ENCODE measurements at regions not wholly inside any gene's neighbourhood (a gene's known extent, or its start where the extent isn't known, plus 50 kb on each side); places are given as distances from the start of the nearest gene placed in this dataset.

GRCh38 chr12:61750604-61751003, 509.6 kb upstream of the USP15 start:
- ATAC-seq (no peak), DNase-seq (no peak)
- Mint-ChIP-seq H3K36me3 (ENCODE audit: insufficient read depth) (no peaks in the 10 kb centered on the region), H3K9me3 (peaks cover under 1% of the 10 kb centered on the region), H3K4me3 (no peak overlapping the region), H3K27me3 (ENCODE audit: low read depth) (no peaks in the 10 kb centered on the region), H3K4me1 (ENCODE audit: low read depth) (no peaks in the 10 kb centered on the region)

DNA sequence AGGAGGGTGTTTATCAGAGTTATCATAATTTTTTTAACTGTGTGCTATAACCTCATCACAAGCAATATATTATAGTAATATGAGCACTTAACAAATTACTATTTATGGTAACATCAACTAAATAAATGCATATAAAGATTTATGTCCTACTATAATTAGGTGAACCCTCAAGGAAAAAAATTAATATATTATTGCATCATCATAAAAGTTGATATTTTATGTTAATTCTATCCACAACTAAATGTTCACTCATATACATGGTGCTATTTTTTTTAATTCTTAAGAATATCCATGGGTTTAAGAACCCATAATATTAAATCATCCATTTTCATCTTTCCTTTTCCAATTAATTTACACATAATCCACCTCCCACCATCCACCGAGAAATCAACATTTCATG, 506.0 kb upstream of the USP15 start:
- H3K9me3 Mint-ChIP-seq, result no peaks in the 10 kb centered on the region
- no peaks in the 10 kb centered on the region for H3K4me1 Mint-ChIP-seq (ENCODE audit: low read depth)
- H3K36me3 Mint-ChIP-seq (ENCODE audit: insufficient read depth), result no peaks in the 10 kb centered on the region

GRCh38 chr12:61757831-61758505, 502.2 kb upstream of the USP15 start:
- no peak overlapping the region for H3K4me3 Mint-ChIP-seq
- H3K9me3 Mint-ChIP-seq, result no peaks in the 10 kb centered on the region
- no peak for DNase-seq
- H3K27me3 Mint-ChIP-seq (ENCODE audit: low read depth), result no peaks in the 10 kb centered on the region
- ATAC-seq, result no peak
- no peaks in the 10 kb centered on the region for H3K36me3 Mint-ChIP-seq (ENCODE audit: insufficient read depth)
- H3K4me1 Mint-ChIP-seq (ENCODE audit: low read depth), result no peaks in the 10 kb centered on the region

More for the DNA sequence above, 506.0 kb upstream of the USP15 start:
- Mint-ChIP-seq H3K27me3 (ENCODE audit: low read depth) (no peaks in the 10 kb centered on the region), H3K4me3 (no peak overlapping the region)
- ATAC-seq, result no peak
- no peak for DNase-seq

DNA sequence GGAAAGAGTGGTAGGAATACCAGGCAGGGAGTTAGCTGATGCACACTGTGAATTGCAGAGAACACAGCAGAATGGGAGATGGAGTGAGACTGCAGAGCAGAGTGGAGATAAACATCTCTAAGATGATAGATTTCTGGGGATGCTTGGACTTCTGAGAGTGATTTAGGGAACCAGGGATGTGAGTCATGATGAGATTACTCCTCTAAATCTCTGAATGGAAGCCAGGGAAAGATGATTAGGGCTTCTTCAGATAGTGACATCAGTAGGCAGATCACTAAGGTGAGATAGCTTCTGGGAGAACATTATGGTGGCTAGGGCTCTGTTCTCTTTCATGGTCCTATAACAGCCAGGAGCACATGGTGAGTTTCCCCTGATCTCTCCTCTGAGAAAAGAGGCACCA, 501.5 kb upstream of the USP15 start:
- H3K27me3 Mint-ChIP-seq (ENCODE audit: low read depth), result no peaks in the 10 kb centered on the region
- H3K36me3 Mint-ChIP-seq (ENCODE audit: insufficient read depth), result no peaks in the 10 kb centered on the region
- no peaks in the 10 kb centered on the region for H3K4me1 Mint-ChIP-seq (ENCODE audit: low read depth)
- H3K9me3 Mint-ChIP-seq, result no peaks in the 10 kb centered on the region
- ATAC-seq (no peak), DNase-seq (no peak)
- no peak overlapping the region for H3K4me3 Mint-ChIP-seq

DNA sequence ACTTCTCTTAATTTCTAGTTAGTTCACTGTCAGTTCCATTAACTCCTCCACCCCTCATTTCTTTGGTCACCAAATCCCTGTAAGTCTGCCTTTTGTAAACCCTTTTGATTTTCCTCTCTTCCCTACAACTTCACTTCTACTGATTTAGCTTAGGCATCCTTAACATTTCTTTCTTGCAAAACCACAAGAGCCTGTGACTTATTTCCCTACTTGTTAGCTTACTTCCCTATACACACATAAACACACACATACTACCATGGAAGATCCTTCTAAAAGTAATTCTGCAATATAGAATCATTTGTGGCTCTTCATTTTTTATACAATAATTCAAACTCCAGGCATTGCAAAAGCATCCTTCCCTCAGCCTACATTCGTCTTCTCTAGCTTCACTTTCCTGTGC, 494.3 kb upstream of the USP15 start:
- DNase-seq, result no peak
- no peak overlapping the region for H3K4me3 Mint-ChIP-seq
- H3K27me3 Mint-ChIP-seq (ENCODE audit: low read depth), result no peaks in the 10 kb centered on the region
- H3K36me3 Mint-ChIP-seq (ENCODE audit: insufficient read depth), result no peaks in the 10 kb centered on the region
- H3K9me3 Mint-ChIP-seq, result peaks cover 2% of the 10 kb centered on the region
- no peak for ATAC-seq
- no peaks in the 10 kb centered on the region for H3K4me1 Mint-ChIP-seq (ENCODE audit: low read depth)

- ATAC-seq, result no peak
- no peaks in the 10 kb centered on the region for H3K27me3 Mint-ChIP-seq (ENCODE audit: low read depth)
- H3K4me3 Mint-ChIP-seq, result no peak overlapping the region
- peaks cover 7% of the 10 kb centered on the region for H3K9me3 Mint-ChIP-seq
- DNase-seq, result no peak
- no peaks in the 10 kb centered on the region for H3K4me1 Mint-ChIP-seq (ENCODE audit: low read depth)
- H3K36me3 Mint-ChIP-seq (ENCODE audit: insufficient read depth), result no peaks in the 10 kb centered on the region
Measured at GRCh38 chr12:61780435-61780834, 479.8 kb upstream of the USP15 start.

DNA sequence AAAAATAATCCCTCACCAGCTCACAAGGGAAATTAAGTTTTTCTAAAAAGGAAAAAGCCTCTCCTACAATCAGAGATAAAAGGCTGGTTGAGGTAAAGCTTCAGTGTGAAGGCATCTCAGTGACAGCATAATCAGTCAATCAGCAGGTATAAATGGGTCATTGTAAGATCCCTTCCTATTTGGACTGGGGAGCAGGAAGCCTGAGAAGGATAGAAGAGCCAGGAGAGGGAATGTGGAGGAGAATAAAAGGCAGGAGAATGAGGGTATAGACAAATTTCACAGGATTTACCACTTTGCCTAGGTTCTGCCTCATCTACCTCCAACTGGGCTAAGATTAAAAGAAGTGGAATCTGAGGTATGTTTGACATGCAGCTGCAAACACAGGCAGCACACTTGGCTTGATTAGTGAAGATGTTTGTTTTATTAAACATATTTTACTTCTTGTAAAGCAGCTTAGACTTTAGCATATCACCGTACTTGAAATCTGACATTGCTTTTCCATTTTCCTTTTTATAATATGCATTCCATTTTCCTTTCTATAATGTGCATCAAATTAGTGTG, 479.1 kb upstream of the USP15 start:
- Mint-ChIP-seq H3K9me3 (peaks cover 12% of the 10 kb centered on the region), H3K4me1 (ENCODE audit: low read depth) (no peaks in the 10 kb centered on the region), H3K36me3 (ENCODE audit: insufficient read depth) (no peaks in the 10 kb centered on the region), H3K4me3 (no peak overlapping the region), H3K27me3 (ENCODE audit: low read depth) (no peaks in the 10 kb centered on the region)
- ATAC-seq (no peak), DNase-seq (no peak)

GRCh38 chr12:61796846-61797245, 463.4 kb upstream of the USP15 start:
- ATAC-seq (no peak), DNase-seq (no peak)
- Mint-ChIP-seq H3K4me1 (ENCODE audit: low read depth) (no peaks in the 10 kb centered on the region), H3K9me3 (peaks cover 8% of the 10 kb centered on the region), H3K4me3 (no peak overlapping the region), H3K27me3 (ENCODE audit: low read depth) (no peaks in the 10 kb centered on the region), H3K36me3 (ENCODE audit: insufficient read depth) (no peaks in the 10 kb centered on the region)

DNA sequence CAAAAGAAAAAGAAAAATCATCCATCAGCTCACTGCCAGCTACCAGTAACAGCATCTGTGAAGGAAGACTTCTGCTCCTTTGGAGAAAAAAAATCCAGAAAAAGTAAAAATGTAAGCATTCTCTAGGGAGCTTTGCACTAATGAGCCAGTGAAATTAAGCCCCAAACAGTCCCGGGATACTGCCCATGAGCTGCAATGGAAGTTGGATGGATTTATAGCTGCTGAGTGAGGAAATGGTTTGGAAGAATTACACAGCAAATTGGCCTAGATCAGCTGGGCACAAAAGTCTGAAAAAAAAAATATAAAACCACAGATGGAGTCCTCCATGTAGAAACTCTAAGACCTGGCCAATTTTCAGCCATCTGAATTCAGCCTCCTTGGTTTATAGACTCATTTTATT, 462.9 kb upstream of the USP15 start:
- Mint-ChIP-seq H3K27me3 (ENCODE audit: low read depth) (no peaks in the 10 kb centered on the region), H3K9me3 (peaks cover 6% of the 10 kb centered on the region), H3K36me3 (ENCODE audit: insufficient read depth) (no peaks in the 10 kb centered on the region), H3K4me3 (no peak overlapping the region), H3K4me1 (ENCODE audit: low read depth) (no peaks in the 10 kb centered on the region)
- DNase-seq, result no peak
- no peak for ATAC-seq

DNA sequence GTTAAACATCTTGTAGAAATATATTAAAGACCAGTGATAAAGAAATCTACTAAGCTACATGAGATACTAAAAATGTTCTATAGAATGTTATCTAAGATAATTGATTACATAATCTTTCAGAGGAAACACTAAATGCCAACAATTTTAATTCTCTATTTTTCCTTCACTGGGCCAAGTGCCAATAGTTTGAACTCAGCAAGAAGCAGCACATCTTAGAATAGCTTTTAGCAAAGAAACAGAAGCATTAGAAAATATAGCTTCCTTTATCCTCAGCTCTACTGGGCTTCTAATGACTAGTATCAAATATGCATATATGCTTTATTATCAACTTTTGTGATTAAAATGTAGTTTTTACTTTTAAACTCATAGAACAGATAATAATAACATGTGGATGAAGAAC, 461.4 kb upstream of the USP15 start:
- ATAC-seq (no peak), DNase-seq (no peak)
- Mint-ChIP-seq H3K27me3 (ENCODE audit: low read depth) (no peaks in the 10 kb centered on the region), H3K4me1 (ENCODE audit: low read depth) (no peaks in the 10 kb centered on the region), H3K4me3 (no peak overlapping the region), H3K9me3 (peaks cover 8% of the 10 kb centered on the region), H3K36me3 (ENCODE audit: insufficient read depth) (no peaks in the 10 kb centered on the region)

GRCh38 chr12:61804301-61804700, 455.9 kb upstream of the USP15 start:
- no peaks in the 10 kb centered on the region for H3K36me3 Mint-ChIP-seq (ENCODE audit: insufficient read depth)

DNA sequence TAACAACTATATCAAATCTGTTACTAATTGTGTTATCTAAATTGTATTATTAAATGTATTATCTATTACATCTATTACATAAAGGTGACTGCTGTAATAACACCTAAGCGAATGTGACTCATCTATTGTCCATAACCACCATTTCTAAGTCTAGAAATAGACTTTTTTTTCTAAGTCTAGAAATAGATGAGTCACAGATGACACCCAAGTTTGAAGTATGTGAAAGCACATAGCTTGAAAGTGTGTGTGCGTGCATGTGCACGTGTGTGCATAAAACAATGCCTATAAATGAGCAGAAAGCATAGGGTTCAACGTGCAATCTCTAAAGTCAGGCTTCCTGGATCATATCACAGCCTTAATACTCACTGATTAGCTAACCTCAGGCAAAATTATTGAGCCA, 451.3 kb upstream of the USP15 start:
- no peaks in the 10 kb centered on the region for H3K4me1 Mint-ChIP-seq (ENCODE audit: low read depth)

More at GRCh38 chr12:61804301-61804700, 455.9 kb upstream of the USP15 start:
- ATAC-seq (no peak), DNase-seq (no peak)
- Mint-ChIP-seq H3K27me3 (ENCODE audit: low read depth) (no peaks in the 10 kb centered on the region), H3K4me3 (no peak overlapping the region), H3K9me3 (peaks cover 23% of the 10 kb centered on the region), H3K4me1 (ENCODE audit: low read depth) (no peaks in the 10 kb centered on the region)

GRCh38 chr12:61810486-61810885, 449.7 kb upstream of the USP15 start:
- no peaks in the 10 kb centered on the region for H3K36me3 Mint-ChIP-seq (ENCODE audit: insufficient read depth)
- H3K4me3 Mint-ChIP-seq, result no peak overlapping the region
- ATAC-seq, result no peak
- no peaks in the 10 kb centered on the region for H3K27me3 Mint-ChIP-seq (ENCODE audit: low read depth)
- no peaks in the 10 kb centered on the region for H3K4me1 Mint-ChIP-seq (ENCODE audit: low read depth)
- H3K9me3 Mint-ChIP-seq, result peaks cover 24% of the 10 kb centered on the region
- DNase-seq, result no peak

More for the DNA sequence above, 451.3 kb upstream of the USP15 start:
- Mint-ChIP-seq H3K36me3 (ENCODE audit: insufficient read depth) (no peaks in the 10 kb centered on the region), H3K9me3 (peaks cover 21% of the 10 kb centered on the region), H3K27me3 (ENCODE audit: low read depth) (no peaks in the 10 kb centered on the region), H3K4me3 (no peak overlapping the region)
- DNase-seq (no peak), ATAC-seq (no peak)

DNA sequence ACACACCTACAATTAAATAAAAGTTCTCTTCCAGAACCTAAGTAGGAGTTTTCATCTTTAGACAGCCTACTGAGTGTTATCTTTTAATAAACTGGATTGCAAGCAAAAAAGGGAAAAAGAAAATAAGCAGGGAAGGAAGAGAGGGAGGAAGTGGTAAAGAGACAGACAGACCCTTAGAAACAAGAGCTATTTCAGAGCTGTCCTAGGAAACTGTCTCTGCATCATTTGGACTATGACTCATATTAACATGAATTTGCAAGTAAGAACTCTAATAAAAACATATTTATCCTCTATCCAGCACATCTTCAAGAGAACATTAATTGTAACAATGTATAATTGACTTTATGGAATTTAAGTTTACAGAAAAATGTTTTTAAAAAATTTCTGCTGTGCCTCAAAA, 438.8 kb upstream of the USP15 start:
- DNase-seq (no peak), ATAC-seq (no peak)

DNA sequence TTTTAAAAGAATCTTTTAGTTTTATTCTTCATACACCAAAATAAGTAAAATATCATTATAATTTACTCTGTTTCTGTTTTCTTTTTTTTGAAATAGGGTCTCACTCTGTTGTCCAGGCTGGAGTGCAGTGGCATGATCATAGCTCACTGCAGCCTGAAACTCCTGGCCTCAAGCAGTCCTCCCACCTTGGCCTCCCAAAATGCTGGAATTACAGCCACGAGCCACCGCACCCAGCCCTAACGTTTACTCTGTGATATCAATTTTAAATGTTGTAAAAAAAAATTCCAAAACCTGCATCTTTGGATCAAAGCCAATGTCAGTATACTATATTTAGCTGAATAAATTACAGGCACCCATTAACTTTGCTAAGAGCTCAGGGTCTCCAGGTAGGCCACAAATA, 437.1 kb upstream of the USP15 start:
- Mint-ChIP-seq H3K9me3 (peaks cover 2% of the 10 kb centered on the region), H3K4me3 (no peak overlapping the region), H3K27me3 (ENCODE audit: low read depth) (no peaks in the 10 kb centered on the region), H3K4me1 (ENCODE audit: low read depth) (no peaks in the 10 kb centered on the region), H3K36me3 (ENCODE audit: insufficient read depth) (no peaks in the 10 kb centered on the region)
- ATAC-seq, result no peak
- no peak for DNase-seq

More for the DNA sequence above, 438.8 kb upstream of the USP15 start:
- H3K36me3 Mint-ChIP-seq (ENCODE audit: insufficient read depth), result no peaks in the 10 kb centered on the region
- H3K4me3 Mint-ChIP-seq, result no peak overlapping the region
- H3K9me3 Mint-ChIP-seq, result peaks cover 2% of the 10 kb centered on the region
- H3K27me3 Mint-ChIP-seq (ENCODE audit: low read depth), result no peaks in the 10 kb centered on the region
- H3K4me1 Mint-ChIP-seq (ENCODE audit: low read depth), result no peaks in the 10 kb centered on the region

All from activated T-cell treated with anti-CD3 and anti-CD28 coated beads, Interleukin-2, amount 50 U/mL, for 4 hours (primary cell).